ENCODE measurements at regions not wholly inside any gene's neighbourhood (a gene's known extent, or its start where the extent isn't known, plus 50 kb on each side); places are given as distances from the start of the nearest gene placed in this dataset.
"Not testable (repeated sequence)": the region's sequence is repeated elsewhere in the genome, so short reads cannot be mapped to it uniquely, and the experiment has no call there.

GRCh38 chr3:159045279-159045885 lies 243.5 kb downstream of the MFSD1 start:
- H3K9me3 ChIP-seq: no peaks in the 10 kb centered on the region
- intact Hi-C loops (cut with DNase I; ENCODE audit: low total_unique reads): no loop called here
- no peaks in the 10 kb centered on the region for H3K4me1 ChIP-seq
- H3K27ac ChIP-seq: no peak overlapping the region
- WGBS, 5 donors: 58 to 71% (median 69%) methylated on average over 5 of the region's 5 CpGs
- H3K36me3 ChIP-seq: no peaks in the 10 kb centered on the region
- no peak for DNase-seq
- no peak overlapping the region for H3K4me3 ChIP-seq
- H3K27me3 ChIP-seq (replicated peaks in 1 of 7): no peaks in the 10 kb centered on the region
- TF ChIP-seq POLR2AphosphoS5 (IDR thresholded peaks at IDR 0.05) (no peak), CTCF (IDR thresholded peaks at IDR 0.05 in 8 of 11, conservative IDR thresholded peaks at IDR 0.05 in 3 of 11) (no peak), POLR2A (IDR thresholded peaks at IDR 0.05) (no peak)

GRCh38 chr3:159047361-159047760 lies 245.5 kb downstream of the MFSD1 start:
- no peak overlapping the region for H3K4me3 ChIP-seq
- H3K9me3 ChIP-seq: no peaks in the 10 kb centered on the region
- H3K4me1 ChIP-seq: no peaks in the 10 kb centered on the region
- 84 to 91% (median 88%) methylated on average over 3 of the region's 3 CpGs for WGBS, 5 donors
- no peak for DNase-seq
- no peaks in the 10 kb centered on the region for H3K36me3 ChIP-seq
- no peak for TF ChIP-seq POLR2A (IDR thresholded peaks at IDR 0.05)
- TF ChIP-seq POLR2AphosphoS5 (IDR thresholded peaks at IDR 0.05): no peak
- TF ChIP-seq CTCF (IDR thresholded peaks at IDR 0.05 in 8 of 11, conservative IDR thresholded peaks at IDR 0.05 in 3 of 11): no peak
- no peaks in the 10 kb centered on the region for H3K27me3 ChIP-seq (replicated peaks in 1 of 7)
- intact Hi-C loops (cut with DNase I; ENCODE audit: low total_unique reads): no loop called here
- no peak overlapping the region for H3K27ac ChIP-seq

GRCh38 chr3:159052494-159052893 lies 250.6 kb downstream of the MFSD1 start:
- H3K4me3 ChIP-seq; intact Hi-C loops (cut with DNase I; ENCODE audit: low total_unique reads); H3K4me1 ChIP-seq; H3K9me3 ChIP-seq; H3K36me3 ChIP-seq; H3K27ac ChIP-seq; H3K27me3 ChIP-seq (replicated peaks in 1 of 7); DNase-seq: not testable (repeated sequence)
- 54 to 71% (median 67%) methylated on average over 1 of the region's 1 CpG for WGBS, 5 donors

GRCh38 chr3:159057621-159058020 lies 255.8 kb downstream of the MFSD1 start:
- Histone ChIP-seq H3K27me3 (replicated peaks in 1 of 7) (no peaks in the 10 kb centered on the region), H3K9me3 (no peaks in the 10 kb centered on the region), H3K36me3 (no peaks in the 10 kb centered on the region), H3K4me3 (no peak overlapping the region), H3K27ac (no peak overlapping the region), H3K4me1 (no peaks in the 10 kb centered on the region)
- intact Hi-C loops (cut with DNase I; ENCODE audit: low total_unique reads): no loop called here
- DNase-seq: no peak
- TF ChIP-seq POLR2AphosphoS5 (IDR thresholded peaks at IDR 0.05): no peak
- no peak for TF ChIP-seq CTCF (IDR thresholded peaks at IDR 0.05 in 8 of 11, conservative IDR thresholded peaks at IDR 0.05 in 3 of 11)
- no peak for TF ChIP-seq POLR2A (IDR thresholded peaks at IDR 0.05)

GRCh38 chr3:159058859-159059258 lies 257.0 kb downstream of the MFSD1 start:
- Histone ChIP-seq H3K27me3 (replicated peaks in 1 of 7) (no peaks in the 10 kb centered on the region), H3K27ac (no peak overlapping the region), H3K9me3 (no peaks in the 10 kb centered on the region), H3K4me1 (no peaks in the 10 kb centered on the region), H3K36me3 (no peaks in the 10 kb centered on the region), H3K4me3 (no peak overlapping the region)
- intact Hi-C loops (cut with DNase I; ENCODE audit: low total_unique reads): no loop called here
- no peak for DNase-seq
- TF ChIP-seq POLR2AphosphoS5 (IDR thresholded peaks at IDR 0.05): no peak
- no peak for TF ChIP-seq POLR2A (IDR thresholded peaks at IDR 0.05)
- no peak for TF ChIP-seq CTCF (IDR thresholded peaks at IDR 0.05 in 8 of 11, conservative IDR thresholded peaks at IDR 0.05 in 3 of 11)
- 75 to 87% (median 79%) methylated on average over 3 of the region's 3 CpGs for WGBS, 5 donors

Data from spleen (tissue), 11 donors.